H1 (cell line): ENCODE measurements at regions not wholly inside any gene's neighbourhood (a gene's known extent, or its start where the extent isn't known, plus 50 kb on each side); places are given as distances from the start of the nearest gene placed in this dataset.

ENCODE experiments used
- CTCF ChIA-PET: fragments of 300-600 bp; sonication (Branson Sonifier 250); formaldehyde crosslinking; loops from one replicate; lab custom pipeline; 2021; ENCODE audit not compliant: partially characterized antibody; lab: Charles Lee
- POLR2A ChIA-PET: fragments of 300-600 bp; sonication (Branson Sonifier 250); formaldehyde crosslinking; loops from one replicate; lab custom pipeline; 2021; ENCODE audit warnings: inconsistent platforms; ENCODE audit not compliant: partially characterized antibody; lab: Charles Lee
- DNase-seq, 2 experiments: peaks; one replicate each; pipeline versions ENCODE4 v3.0.0 to v3.0.0-alpha.2; 2010 to 2022; ENCODE audit warnings: low spot score in 2 of 2, low read depth in 1 of 2, mixed read lengths in 1 of 2
- FAIRE-seq: peaks from 2 replicates; lab custom pipeline; 2011; peaks lifted over from hg19 to GRCh38; lab: Jason Lieb, UNC
- H2AFZ ChIP-seq: 2 replicates; pipeline ENCODE4 v1.8.1; 2012; ENCODE audit warnings: low read length, inconsistent platforms
- H2AK5ac ChIP-seq: 2 replicates; pipeline ENCODE4 v1.6.1; 2013; ENCODE audit warnings: low read depth, low read length
- H2BK120ac ChIP-seq: replicated peaks from 2 replicates; pipeline ENCODE3; 2013; ENCODE audit warnings: low read depth, low read length, inconsistent platforms
- H2BK12ac ChIP-seq: 2 replicates; pipeline ENCODE4 v1.6.1; 2013; ENCODE audit warnings: low read depth, low read length
- H2BK15ac ChIP-seq: 2 replicates; pipeline ENCODE4 v1.6.1; 2013; ENCODE audit warnings: low read length
- H2BK20ac ChIP-seq: 2 replicates; pipeline ENCODE4 v1.6.1; 2013; ENCODE audit warnings: low read length
- H2BK5ac ChIP-seq: 2 replicates; pipeline ENCODE4 v1.6.1; 2013; ENCODE audit warnings: low read depth, low read length
- H3K14ac ChIP-seq: 2 replicates; pipeline ENCODE4 v1.6.1; 2013; ENCODE audit warnings: inconsistent platforms; ENCODE audit not compliant: insufficient read length
- H3K18ac ChIP-seq: 2 replicates; pipeline ENCODE4 v1.6.1; 2013; ENCODE audit warnings: low read length; ENCODE audit errors: extremely low read depth
- H3K23ac ChIP-seq: 2 replicates; pipeline ENCODE4 v1.6.1; 2013; ENCODE audit warnings: inconsistent platforms; ENCODE audit not compliant: insufficient read length
- H3K23me2 ChIP-seq: 2 replicates; pipeline ENCODE4 v1.6.1; 2013; ENCODE audit warnings: low read depth, low read length
- H3K27ac ChIP-seq: 2 replicates; pipeline ENCODE4 v1.6.1; 2011; ENCODE audit warnings: low read depth, low read length, inconsistent platforms
- H3K27me3 ChIP-seq, 4 experiments: replicated peaks in 1 of 4; 1 replicate in 1 of 4; 2 replicates in 3 of 4; pipeline versions ENCODE4 v1.6.1 to v1.8.1; 2011 to 2013; ENCODE audit warnings: low read length in 3 of 4, mild to moderate bottlenecking in 3 of 4, inconsistent platforms in 2 of 4, mixed read lengths in 2 of 4, moderate library complexity in 1 of 4; ENCODE audit not compliant: control insufficient read depth in 3 of 4, insufficient read depth in 3 of 4; ENCODE audit errors: extremely low read depth in 1 of 4
- H3K36me3 ChIP-seq, 4 experiments: 2 replicates each; pipeline versions ENCODE4 v1.6.1 to v1.8.1; 2011 to 2013; ENCODE audit warnings: mild to moderate bottlenecking in 4 of 4, low read length in 3 of 4, moderate library complexity in 2 of 4, control low read depth in 1 of 4, inconsistent platforms in 1 of 4; ENCODE audit not compliant: insufficient read depth in 4 of 4, control insufficient read depth in 2 of 4
- H3K4ac ChIP-seq: replicated peaks from 2 replicates; pipeline ENCODE3; 2013; ENCODE audit warnings: low read length, low read depth, mixed read lengths, inconsistent platforms; ENCODE audit not compliant: insufficient read length
- H3K4me1 ChIP-seq, 4 experiments: replicated peaks in 1 of 4; 1 replicate in 1 of 4; 2 replicates in 3 of 4; pipeline versions ENCODE4 v1.6.1 to v1.8.1; 2011 to 2013; ENCODE audit warnings: low read length in 3 of 4, inconsistent platforms in 2 of 4, mixed read lengths in 1 of 4; ENCODE audit not compliant: insufficient read depth in 4 of 4, control insufficient read depth in 3 of 4
- H3K4me2 ChIP-seq, 2 experiments: 2 replicates each; pipeline versions ENCODE4 v1.6.1 to v1.8.1; 2011 to 2013; ENCODE audit warnings: low read depth in 2 of 2, low read length in 2 of 2, control low read depth in 1 of 2, inconsistent platforms in 1 of 2, mild to moderate bottlenecking in 1 of 2; ENCODE audit not compliant: insufficient read depth in 1 of 2
- H3K4me3 ChIP-seq, 4 experiments: fragments of 200-600, 300-600 bp in 1 of 4; sonication (generic), shearing (Covaris generic), sonication (Bioruptor Twin) in 1 of 4; 2 replicates each; pipeline versions ENCODE4 v1.5.1 to v1.8.1; 2011 to 2016; ENCODE audit warnings: low read length in 4 of 4, low read depth in 3 of 4, control low read depth in 2 of 4, inconsistent platforms in 2 of 4, mild to moderate bottlenecking in 2 of 4, mixed read lengths in 1 of 4, moderate library complexity in 1 of 4; ENCODE audit not compliant: insufficient read depth in 2 of 4; ENCODE audit errors: extremely low read depth in 1 of 4
- H3K56ac ChIP-seq: replicated peaks from 2 replicates; pipeline ENCODE3; 2013; ENCODE audit warnings: low read depth, mild to moderate bottlenecking, mixed read lengths, low read length, inconsistent platforms; ENCODE audit not compliant: insufficient read length
- H3K79me1 ChIP-seq: 2 replicates; pipeline ENCODE4 v1.6.1; 2013; ENCODE audit warnings: low read depth, low read length, control low read depth
- H3K79me2 ChIP-seq, 2 experiments: 2 replicates each; pipeline versions ENCODE4 v1.6.1 to v1.8.1; 2012 to 2013; ENCODE audit warnings: low read length in 2 of 2, mild to moderate bottlenecking in 2 of 2, inconsistent platforms in 1 of 2; ENCODE audit not compliant: insufficient read depth in 2 of 2, control insufficient read depth in 1 of 2
- H3K9ac ChIP-seq, 4 experiments: replicated peaks in 1 of 4; 1 replicate in 1 of 4; 2 replicates in 3 of 4; pipeline versions ENCODE4 v1.6.1 to v1.8.1; 2011 to 2013; ENCODE audit warnings: low read depth in 3 of 4, low read length in 3 of 4, control low read depth in 2 of 4, mild to moderate bottlenecking in 2 of 4, moderate library complexity in 2 of 4, inconsistent platforms in 1 of 4; ENCODE audit errors: extremely low read depth in 1 of 4
- H3K9me3 ChIP-seq, 2 experiments: 2 replicates each; pipeline versions ENCODE4 v1.6.1 to v1.8.1; 2012 to 2013; ENCODE audit warnings: mild to moderate bottlenecking in 2 of 2, moderate library complexity in 2 of 2, control low read depth in 1 of 2, inconsistent platforms in 1 of 2, low read depth in 1 of 2, low read length in 1 of 2, mixed read lengths in 1 of 2; ENCODE audit not compliant: insufficient read depth in 2 of 2
- H4K20me1 ChIP-seq, 2 experiments: replicated peaks in 1 of 2; 2 replicates each; pipeline versions ENCODE3 to v1.8.1; 2011 to 2013; ENCODE audit warnings: inconsistent platforms in 2 of 2, low read length in 2 of 2, mild to moderate bottlenecking in 1 of 2; ENCODE audit not compliant: insufficient read depth in 2 of 2, control insufficient read depth in 1 of 2
- H4K5ac ChIP-seq: 2 replicates; pipeline ENCODE4 v1.6.1; 2013; ENCODE audit warnings: low read length, low read depth, mixed read lengths, inconsistent platforms; ENCODE audit not compliant: insufficient read length
- H4K8ac ChIP-seq: 2 replicates; pipeline ENCODE4 v1.8.0; 2013; ENCODE audit warnings: mild to moderate bottlenecking, moderate library complexity, low read length, inconsistent platforms; ENCODE audit not compliant: insufficient read depth; ENCODE audit errors: extremely low read depth
- H4K91ac ChIP-seq: replicated peaks from 2 replicates; pipeline ENCODE3; 2013; ENCODE audit warnings: low read length, mixed read lengths, inconsistent platforms; ENCODE audit not compliant: insufficient read length
- ASH2L ChIP-seq: fragments of 200-600, 300-600 bp; sonication (generic); IDR thresholded peaks from one replicate; pipeline ENCODE4 v1.7.1; 2017; ENCODE audit warnings: low read length
- BACH1 ChIP-seq: IDR thresholded peaks from 2 replicates; pipeline ENCODE4 v1.6.1; 2012; ENCODE audit warnings: low read length, improper control_type of control experiment
- HDAC2 ChIP-seq, 2 experiments: fragments of 300-600 bp in 1 of 2; sonication (generic) in 1 of 2; IDR thresholded peaks; 2 replicates each; pipeline ENCODE4 v1.6.1; 2011 to 2012; ENCODE audit warnings: low read depth in 2 of 2, low read length in 2 of 2, mild to moderate bottlenecking in 2 of 2, moderate library complexity in 2 of 2, borderline replicate concordance in 1 of 2, inconsistent platforms in 1 of 2
- NANOG ChIP-seq: IDR thresholded peaks from 2 replicates; pipeline ENCODE4 v1.6.1; 2011; ENCODE audit warnings: low read length, low read depth, mild to moderate bottlenecking, inconsistent platforms; ENCODE audit not compliant: insufficient read depth, poor library complexity, severe bottlenecking
- POLR2AphosphoS5 ChIP-seq: IDR thresholded peaks from 2 replicates; pipeline ENCODE4 v1.6.1; 2011; ENCODE audit warnings: low read depth, low read length
- RFX5 ChIP-seq: IDR thresholded peaks from 2 replicates; pipeline ENCODE4 v1.6.1; 2011; ENCODE audit warnings: low read depth, low read length, improper control_type of control experiment, borderline replicate concordance
- SIN3A ChIP-seq, 2 experiments: IDR thresholded peaks in 1 of 2; conservative IDR thresholded peaks in 1 of 2; 2 replicates each; pipeline ENCODE4 v1.6.1; 2011 to 2012; ENCODE audit warnings: low read length in 2 of 2, improper control_type of control experiment in 1 of 2, low read depth in 1 of 2, mild to moderate bottlenecking in 1 of 2
- TCF12 ChIP-seq: IDR thresholded peaks from 2 replicates; pipeline ENCODE4 v1.6.1; 2011; ENCODE audit warnings: low read depth, mild to moderate bottlenecking, low read length
- WGBS, 2 experiments: shearing (Covaris generic) in 1 of 2; methylation state at CpG; one replicate each; pipeline versions ENCODE4 v1.1.6 to v1.1.7; 2013 to 2015; ENCODE audit warnings: low lambda C conversion rate in 2 of 2, mixed read lengths in 2 of 2, inconsistent platforms in 1 of 2, low coverage in 1 of 2, missing lambda C conversion rate in 1 of 2; ENCODE audit not compliant: insufficient replicate concordance in 2 of 2, insufficient coverage in 1 of 2, insufficient read length in 1 of 2; ENCODE audit errors: extremely low coverage in 1 of 2, missing lambda C conversion rate in 1 of 2; 5-methylcytosine and 5-hydroxymethylcytosine counted together
- TF ChIP-seq, protein P1 (sequence below): IDR thresholded peaks from 2 replicates; pipeline ENCODE4 v1.6.1; 2011; ENCODE audit warnings: low read length, improper control_type of control experiment
- TF ChIP-seq, protein P2 (sequence below): IDR thresholded peaks from 2 replicates; pipeline ENCODE4 v1.6.1; 2011; ENCODE audit warnings: low read depth, mild to moderate bottlenecking, low read length; ENCODE audit not compliant: insufficient read depth

DNA sequence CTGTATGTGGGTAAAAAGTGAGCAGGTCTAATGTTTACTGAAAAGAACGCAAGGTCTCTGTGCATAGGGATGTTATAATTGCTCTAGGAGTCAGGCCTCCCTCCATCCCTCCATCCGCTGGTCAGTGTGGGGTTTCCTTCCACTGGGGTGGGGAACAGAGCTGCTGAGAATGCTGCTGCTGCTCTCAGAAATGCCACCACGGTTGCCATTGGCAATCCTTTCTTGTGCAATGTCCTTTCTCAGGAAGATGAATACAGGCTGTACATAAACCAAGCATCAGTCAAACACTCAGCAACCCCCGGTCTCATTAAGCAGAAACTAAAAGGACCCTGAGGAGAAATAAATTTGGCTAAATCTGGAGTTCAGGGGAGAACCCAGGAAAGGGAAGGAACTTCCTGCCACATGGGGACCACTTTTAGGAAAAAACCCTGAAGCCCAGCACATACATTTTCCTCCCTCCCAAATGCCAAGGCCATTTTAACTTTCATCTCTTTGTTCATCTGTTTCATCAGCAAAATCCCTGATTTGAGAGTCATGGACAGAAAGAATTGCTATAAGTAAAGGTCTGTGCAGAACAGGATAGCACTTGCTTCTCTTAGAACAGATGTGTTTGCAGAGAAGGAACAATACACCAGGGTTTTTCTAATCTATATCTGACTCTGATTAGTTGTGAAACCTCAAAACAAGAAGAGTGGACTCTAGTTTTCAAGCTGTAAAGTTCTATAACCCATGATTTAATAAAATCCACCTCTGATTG, 70.4 kb upstream of the SLC1A3 start:
- H3K9ac ChIP-seq: no peak overlapping the region
- ChIA-PET CTCF (interaction anchor here (1.1 kb wide), 1 partner anchor 21 kb away, joined by 5 read pairs; no protein-coding TSS in a partner anchor), POLR2A (no interaction called here)
- H2BK120ac ChIP-seq: no peak overlapping the region
- 88% methylated on average over 4 of the region's 4 CpGs; no CpG with 5 or more reads in 1 of the 2 experiments for WGBS, 2 experiments
- H3K23ac ChIP-seq: no peak overlapping the region
- H4K8ac ChIP-seq: no peak overlapping the region
- H2AFZ ChIP-seq: peak overlapping the region; percentile 13; the same call in 1 of the 2 replicates
- H3K56ac ChIP-seq: no peak overlapping the region
- no peak overlapping the region for H3K14ac ChIP-seq
- no peak for DNase-seq
- no peak overlapping the region for H3K4me2 ChIP-seq
- peaks cover 0 to 5% (median 0%) of the 10 kb centered on the region in 4 experiments; a peak in 1 of 7 replicates for H3K4me1 ChIP-seq
- FAIRE-seq: no peak
- H3K79me1 ChIP-seq: no peaks in the 10 kb centered on the region
- H3K27me3 ChIP-seq: peaks cover 0 to 1% (median 0%) of the 10 kb centered on the region in 4 experiments; a peak in 1 of 7 replicates
- no peak overlapping the region for H2BK12ac ChIP-seq
- H3K4ac ChIP-seq: no peak overlapping the region
- no peak overlapping the region for H3K4me3 ChIP-seq
- H4K5ac ChIP-seq: no peak overlapping the region
- H4K20me1 ChIP-seq: no peaks in the 10 kb centered on the region
- no peak overlapping the region for H2AK5ac ChIP-seq
- no peaks in the 10 kb centered on the region for H3K36me3 ChIP-seq
- no peaks in the 10 kb centered on the region for H3K9me3 ChIP-seq
- H2BK20ac ChIP-seq: no peak overlapping the region
- H4K91ac ChIP-seq: no peak overlapping the region
- no peak overlapping the region for H2BK5ac ChIP-seq
- H3K18ac ChIP-seq: no peak overlapping the region
- H2BK15ac ChIP-seq: no peak overlapping the region
- H3K23me2 ChIP-seq: no peaks in the 10 kb centered on the region; the same call in 1 of the 2 replicates
- H3K79me2 ChIP-seq: no peaks in the 10 kb centered on the region
- H3K27ac ChIP-seq: no peak overlapping the region
- TF ChIP-seq RFX5 (no peak), BACH1 (no peak), NANOG (no peak), HDAC2 (IDR thresholded peaks at IDR 0.05; ENCODE audit: borderline replicate concordance in 1 of 2, low read depth in 2 of 2, low read length in 2 of 2) (no peak), ASH2L (no peak), SIN3A (conservative IDR thresholded peaks at IDR 0.05 in 1 of 2, IDR thresholded peaks at IDR 0.05 in 1 of 2; ENCODE audit: low read depth in 1 of 2, low read length in 2 of 2) (no peak), POLR2AphosphoS5 (no peak), TCF12 (no peak)
- TF ChIP-seq, protein P1, sequence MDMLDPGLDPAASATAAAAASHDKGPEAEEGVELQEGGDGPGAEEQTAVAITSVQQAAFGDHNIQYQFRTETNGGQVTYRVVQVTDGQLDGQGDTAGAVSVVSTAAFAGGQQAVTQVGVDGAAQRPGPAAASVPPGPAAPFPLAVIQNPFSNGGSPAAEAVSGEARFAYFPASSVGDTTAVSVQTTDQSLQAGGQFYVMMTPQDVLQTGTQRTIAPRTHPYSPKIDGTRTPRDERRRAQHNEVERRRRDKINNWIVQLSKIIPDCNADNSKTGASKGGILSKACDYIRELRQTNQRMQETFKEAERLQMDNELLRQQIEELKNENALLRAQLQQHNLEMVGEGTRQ: no peak
- TF ChIP-seq, protein P2, sequence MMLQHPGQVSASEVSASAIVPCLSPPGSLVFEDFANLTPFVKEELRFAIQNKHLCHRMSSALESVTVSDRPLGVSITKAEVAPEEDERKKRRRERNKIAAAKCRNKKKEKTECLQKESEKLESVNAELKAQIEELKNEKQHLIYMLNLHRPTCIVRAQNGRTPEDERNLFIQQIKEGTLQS: no peak
